ENCODE measurements at regions not wholly inside any gene's neighbourhood (a gene's known extent, or its start where the extent isn't known, plus 50 kb on each side); places are given as distances from the start of the nearest gene placed in this dataset.
"Not testable (repeated sequence)": the region's sequence is repeated elsewhere in the genome, so short reads cannot be mapped to it uniquely, and the experiment has no call there.

GRCh38 chrY:20382085-20382484, 193.5 kb upstream of the EIF1AY start:
- H3K4me3 ChIP-seq (ENCODE audit: severe bottlenecking); H3K36me3 ChIP-seq (ENCODE audit: low read depth); ATAC-seq (ENCODE audit: low read depth); H3K4me1 ChIP-seq (ENCODE audit: insufficient read depth, poor library complexity, severe bottlenecking); H3K27ac ChIP-seq (ENCODE audit: poor library complexity, severe bottlenecking); H3K27me3 ChIP-seq (ENCODE audit: insufficient read depth, poor library complexity, severe bottlenecking); H3K9me3 ChIP-seq (ENCODE audit: severe bottlenecking); DNase-seq (ENCODE audit: low spot score): not testable (repeated sequence)

- no peaks in the 10 kb centered on the region for H3K36me3 ChIP-seq (ENCODE audit: low read depth)
- ATAC-seq (ENCODE audit: low read depth): no peak
- H3K27ac ChIP-seq (ENCODE audit: poor library complexity, severe bottlenecking): no peak overlapping the region
- no peak for DNase-seq (ENCODE audit: low spot score)
- no peaks in the 10 kb centered on the region for H3K9me3 ChIP-seq (ENCODE audit: severe bottlenecking)
- no peak overlapping the region for H3K4me3 ChIP-seq (ENCODE audit: severe bottlenecking)
- no peaks in the 10 kb centered on the region for H3K27me3 ChIP-seq (ENCODE audit: insufficient read depth, poor library complexity, severe bottlenecking)
- no peak for TF ChIP-seq CTCF (IDR thresholded peaks at IDR 0.05; ENCODE audit: poor library complexity, severe bottlenecking)
- no peaks in the 10 kb centered on the region for H3K4me1 ChIP-seq (ENCODE audit: insufficient read depth, poor library complexity, severe bottlenecking)
These were observed 167.4 kb upstream of the EIF1AY start for GRCh38 chrY:20408201-20408600.

- H3K4me1 ChIP-seq (ENCODE audit: insufficient read depth, poor library complexity, severe bottlenecking): no peaks in the 10 kb centered on the region
- no peaks in the 10 kb centered on the region for H3K27me3 ChIP-seq (ENCODE audit: insufficient read depth, poor library complexity, severe bottlenecking)
- no peaks in the 10 kb centered on the region for H3K36me3 ChIP-seq (ENCODE audit: low read depth)
- H3K9me3 ChIP-seq (ENCODE audit: severe bottlenecking): no peaks in the 10 kb centered on the region
- no peak overlapping the region for H3K27ac ChIP-seq (ENCODE audit: poor library complexity, severe bottlenecking)
- DNase-seq (ENCODE audit: low spot score) (no peak), ATAC-seq (ENCODE audit: low read depth) (no peak)
- no peak overlapping the region for H3K4me3 ChIP-seq (ENCODE audit: severe bottlenecking)
- no peak for TF ChIP-seq CTCF (IDR thresholded peaks at IDR 0.05; ENCODE audit: poor library complexity, severe bottlenecking)
These were observed 152.8 kb upstream of the EIF1AY start for GRCh38 chrY:20422752-20423151.

DNA sequence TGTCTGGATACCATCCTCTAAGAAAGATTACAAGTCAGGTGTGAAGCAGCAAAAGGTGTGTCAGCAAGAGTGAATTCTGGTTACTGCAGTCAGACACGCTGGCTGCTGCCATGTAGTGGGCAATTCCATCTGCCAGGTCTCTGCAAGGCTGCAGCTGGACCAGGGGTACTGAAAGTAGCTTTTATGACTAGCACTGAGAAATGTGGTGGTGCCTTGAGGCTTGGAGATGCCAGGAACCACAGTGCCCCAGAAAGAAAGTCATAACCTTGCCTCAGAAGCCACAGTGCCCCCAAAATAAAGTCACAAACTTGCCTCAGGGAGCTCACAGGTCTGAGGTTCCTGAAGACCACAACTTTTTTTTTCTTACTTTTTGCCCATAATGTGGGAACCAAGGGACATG, 141.9 kb upstream of the EIF1AY start:
- no peak for TF ChIP-seq CTCF (IDR thresholded peaks at IDR 0.05; ENCODE audit: poor library complexity, severe bottlenecking)
- Histone ChIP-seq H3K4me3 (ENCODE audit: severe bottlenecking) (no peak overlapping the region), H3K36me3 (ENCODE audit: low read depth) (no peaks in the 10 kb centered on the region), H3K9me3 (ENCODE audit: severe bottlenecking) (no peaks in the 10 kb centered on the region), H3K27me3 (ENCODE audit: insufficient read depth, poor library complexity, severe bottlenecking) (no peaks in the 10 kb centered on the region), H3K27ac (ENCODE audit: poor library complexity, severe bottlenecking) (no peak overlapping the region), H3K4me1 (ENCODE audit: insufficient read depth, poor library complexity, severe bottlenecking) (no peaks in the 10 kb centered on the region)
- DNase-seq (ENCODE audit: low spot score): no peak
- ATAC-seq (ENCODE audit: low read depth): no peak

DNA sequence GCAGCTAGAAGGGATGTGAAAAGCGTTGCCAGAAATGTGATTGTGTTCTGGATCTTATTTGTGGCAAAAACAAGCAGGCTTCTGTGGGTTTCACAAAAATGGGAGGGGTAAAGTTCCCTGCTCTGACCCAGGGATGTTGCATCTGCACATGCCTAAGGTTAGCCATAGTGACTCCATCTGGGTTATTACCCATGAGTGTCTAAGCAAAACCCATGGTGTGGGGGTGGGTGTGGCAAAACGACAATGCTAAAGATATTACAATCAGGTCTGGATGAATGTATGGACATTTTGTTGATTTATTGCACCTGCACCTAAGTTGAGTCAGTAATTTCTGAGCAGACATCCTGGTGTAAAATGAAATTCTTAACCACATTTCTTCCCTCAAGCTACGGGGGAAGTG, 131.4 kb upstream of the EIF1AY start:
- Histone ChIP-seq H3K27ac (ENCODE audit: poor library complexity, severe bottlenecking) (no peak overlapping the region), H3K4me1 (ENCODE audit: insufficient read depth, poor library complexity, severe bottlenecking) (no peaks in the 10 kb centered on the region), H3K9me3 (ENCODE audit: severe bottlenecking) (no peaks in the 10 kb centered on the region), H3K4me3 (ENCODE audit: severe bottlenecking) (no peak overlapping the region), H3K27me3 (ENCODE audit: insufficient read depth, poor library complexity, severe bottlenecking) (no peaks in the 10 kb centered on the region), H3K36me3 (ENCODE audit: low read depth) (no peaks in the 10 kb centered on the region)
- ATAC-seq (ENCODE audit: low read depth) (no peak), DNase-seq (ENCODE audit: low spot score) (no peak)
- TF ChIP-seq CTCF (IDR thresholded peaks at IDR 0.05; ENCODE audit: poor library complexity, severe bottlenecking): no peak
